ENCODE measurements at regions not wholly inside any gene's neighbourhood (a gene's known extent, or its start where the extent isn't known, plus 50 kb on each side); places are given as distances from the start of the nearest gene placed in this dataset.

DNA sequence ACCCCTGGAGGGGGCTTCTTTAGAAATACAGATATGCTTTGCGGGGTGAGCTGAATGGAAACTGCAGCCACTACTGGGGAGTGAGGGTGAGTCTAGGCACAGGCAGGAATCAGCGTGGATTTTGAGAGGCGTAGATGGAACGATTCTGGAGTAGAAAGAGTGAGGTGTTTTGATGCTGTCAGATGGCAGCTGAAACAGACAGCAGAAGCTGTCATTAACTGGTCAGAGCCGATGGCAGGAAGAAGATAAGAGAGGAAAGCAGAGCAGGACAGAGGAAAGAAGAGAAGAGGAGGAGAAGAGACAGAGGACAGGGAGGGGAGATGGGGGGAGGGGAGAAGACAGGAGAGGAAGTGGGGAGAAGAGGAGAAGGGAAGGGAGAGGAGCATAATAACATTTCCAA is 138.5 kb downstream of the LRIG2 start:
- TF ChIP-seq, protein P1, sequence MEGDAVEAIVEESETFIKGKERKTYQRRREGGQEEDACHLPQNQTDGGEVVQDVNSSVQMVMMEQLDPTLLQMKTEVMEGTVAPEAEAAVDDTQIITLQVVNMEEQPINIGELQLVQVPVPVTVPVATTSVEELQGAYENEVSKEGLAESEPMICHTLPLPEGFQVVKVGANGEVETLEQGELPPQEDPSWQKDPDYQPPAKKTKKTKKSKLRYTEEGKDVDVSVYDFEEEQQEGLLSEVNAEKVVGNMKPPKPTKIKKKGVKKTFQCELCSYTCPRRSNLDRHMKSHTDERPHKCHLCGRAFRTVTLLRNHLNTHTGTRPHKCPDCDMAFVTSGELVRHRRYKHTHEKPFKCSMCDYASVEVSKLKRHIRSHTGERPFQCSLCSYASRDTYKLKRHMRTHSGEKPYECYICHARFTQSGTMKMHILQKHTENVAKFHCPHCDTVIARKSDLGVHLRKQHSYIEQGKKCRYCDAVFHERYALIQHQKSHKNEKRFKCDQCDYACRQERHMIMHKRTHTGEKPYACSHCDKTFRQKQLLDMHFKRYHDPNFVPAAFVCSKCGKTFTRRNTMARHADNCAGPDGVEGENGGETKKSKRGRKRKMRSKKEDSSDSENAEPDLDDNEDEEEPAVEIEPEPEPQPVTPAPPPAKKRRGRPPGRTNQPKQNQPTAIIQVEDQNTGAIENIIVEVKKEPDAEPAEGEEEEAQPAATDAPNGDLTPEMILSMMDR (IDR thresholded peaks at IDR 0.05; ENCODE audit: control extremely low read depth in 1 of 3, insufficient read depth in 1 of 3, low read depth in 1 of 3, low read length in 3 of 3) = no peak
- TF ChIP-seq, protein P2, sequence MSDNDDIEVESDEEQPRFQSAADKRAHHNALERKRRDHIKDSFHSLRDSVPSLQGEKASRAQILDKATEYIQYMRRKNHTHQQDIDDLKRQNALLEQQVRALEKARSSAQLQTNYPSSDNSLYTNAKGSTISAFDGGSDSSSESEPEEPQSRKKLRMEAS (IDR thresholded peaks at IDR 0.05) = no peak
- TF ChIP-seq POLR2AphosphoS5 (IDR thresholded peaks at IDR 0.05; ENCODE audit: low read depth, low read length) = no peak
- no peak for TF ChIP-seq SIN3A (conservative IDR thresholded peaks at IDR 0.05 in 1 of 2, IDR thresholded peaks at IDR 0.05 in 1 of 2; ENCODE audit: low read depth in 1 of 2, low read length in 2 of 2)
- TF ChIP-seq EZH2 (IDR thresholded peaks at IDR 0.05; ENCODE audit: low read depth, low read length, severe bottlenecking) = no peak
- TF ChIP-seq FOSL1 (IDR thresholded peaks at IDR 0.05; ENCODE audit: insufficient read depth, low read depth, low read length) = no peak

Data from H1 (cell line).